ENCODE measurements at regions not wholly inside any gene's neighbourhood (a gene's known extent, or its start where the extent isn't known, plus 50 kb on each side); places are given as distances from the start of the nearest gene placed in this dataset.

GRCh38 chr6:126176282-126176681 is 163.6 kb upstream of the CENPW start:
- TF ChIP-seq EZH2 (IDR thresholded peaks at IDR 0.05) (no peak), POLR2AphosphoS5 (IDR thresholded peaks at IDR 0.05; ENCODE audit: borderline replicate concordance, low read depth, low read length) (no peak), FOXP2 (optimal IDR thresholded peaks at IDR 0.05; ENCODE audit: control extremely low read depth, extremely low read length, insufficient read depth) (no peak)
